Cardiac fibroblast (primary cell): ENCODE measurements at regions not wholly inside any gene's neighbourhood (a gene's known extent, or its start where the extent isn't known, plus 50 kb on each side); places are given as distances from the start of the nearest gene placed in this dataset.

Source experiments
- DNase-seq, 2 donors: peaks; one replicate each; pipeline versions ENCODE4 v3.0.0 to v3.0.0-alpha.2; 2010; ENCODE audit warnings: low read depth in 2 of 2
- H3K4me3 ChIP-seq, 2 donors: replicated peaks in 1 of 2; 1 replicate in 1 of 2; 2 replicates in 1 of 2; pipeline ENCODE4 v1.5.1; 2011; ENCODE audit warnings: low read depth in 2 of 2, low read length in 2 of 2, mild to moderate bottlenecking in 2 of 2, moderate library complexity in 1 of 2
- CTCF ChIP-seq: IDR thresholded peaks from one replicate; pipeline ENCODE4 v1.5.1; 2011; ENCODE audit warnings: low read depth, mild to moderate bottlenecking, low read length, inconsistent platforms

GRCh38 chr18:1488394-1488793, 583.7 kb downstream of the ADCYAP1 start:
- DNase-seq = no peak
- no peak overlapping the region for H3K4me3 ChIP-seq
- TF ChIP-seq CTCF = no peak

- no peak for TF ChIP-seq CTCF
- DNase-seq = no peak
- H3K4me3 ChIP-seq = no peak overlapping the region
These were observed 584.3 kb downstream of the ADCYAP1 start for GRCh38 chr18:1488957-1489356.

- no peak for TF ChIP-seq CTCF
- no peak for DNase-seq
- no peak overlapping the region for H3K4me3 ChIP-seq
These were observed 590.7 kb downstream of the ADCYAP1 start for GRCh38 chr18:1495387-1495786.

- DNase-seq = no peak
- H3K4me3 ChIP-seq = no peak overlapping the region
- no peak for TF ChIP-seq CTCF
These were observed 591.4 kb downstream of the ADCYAP1 start for GRCh38 chr18:1496096-1496495.

GRCh38 chr18:1498216-1498615, 593.5 kb downstream of the ADCYAP1 start:
- DNase-seq = peak in 1 of 2 donors; percentile 33
- no peak overlapping the region for H3K4me3 ChIP-seq
- TF ChIP-seq CTCF = no peak

GRCh38 chr18:1499265-1499664, 594.6 kb downstream of the ADCYAP1 start:
- no peak overlapping the region for H3K4me3 ChIP-seq
- no peak for TF ChIP-seq CTCF
- peak; percentile 4 to 11 for DNase-seq

GRCh38 chr18:1503847-1504246, 599.2 kb downstream of the ADCYAP1 start:
- no peak for DNase-seq

More at GRCh38 chr18:1503847-1504246, 599.2 kb downstream of the ADCYAP1 start:
- TF ChIP-seq CTCF = no peak
- no peak overlapping the region for H3K4me3 ChIP-seq
